NOMO-1 (cell line): ENCODE measurements at regions not wholly inside any gene's neighbourhood (a gene's known extent, or its start where the extent isn't known, plus 50 kb on each side); places are given as distances from the start of the nearest gene placed in this dataset.

Experiments
- DNase-seq, 2 experiments: peaks; one replicate each; lab custom pipeline; 2025; ENCODE audit not compliant: unreplicated experiment in 2 of 2; lab: John Stamatoyannopoulos, UW

DNA sequence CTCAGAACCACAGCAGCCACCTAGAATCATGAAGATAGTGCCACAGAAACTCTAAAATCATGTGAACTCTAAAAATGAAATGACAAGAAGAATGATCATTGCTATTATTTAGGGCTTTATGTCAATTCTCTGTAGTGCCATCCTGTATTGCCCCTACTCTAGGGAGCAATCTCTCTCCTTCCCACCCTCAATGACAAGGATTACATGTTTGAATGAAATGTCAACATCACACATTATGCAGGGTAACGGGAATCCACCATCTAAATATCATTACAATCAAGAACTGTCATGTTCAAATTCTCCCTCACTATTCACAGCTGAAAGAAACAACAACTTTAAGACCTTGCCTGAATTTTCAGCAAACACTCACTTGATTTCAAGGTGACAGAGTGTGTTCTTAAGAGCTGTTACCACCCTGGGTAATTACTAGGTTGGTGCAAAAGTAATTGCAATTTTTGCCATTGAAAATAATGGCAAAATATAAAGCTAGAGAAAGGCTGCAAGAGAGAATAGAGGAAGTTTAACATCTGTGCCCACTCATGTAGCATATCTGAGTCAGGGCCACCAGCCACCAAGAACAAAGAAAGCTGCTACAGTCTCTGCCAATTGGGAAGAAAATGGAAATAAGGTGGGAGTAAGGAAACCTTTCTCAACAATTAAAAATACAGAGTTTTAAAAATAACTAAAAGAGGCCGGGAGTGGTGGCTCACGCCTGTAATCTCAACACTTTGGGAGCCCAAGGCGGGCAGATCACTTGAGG is 112.8 kb upstream of the PSMD7 start:
- DNase-seq: no peak

DNA sequence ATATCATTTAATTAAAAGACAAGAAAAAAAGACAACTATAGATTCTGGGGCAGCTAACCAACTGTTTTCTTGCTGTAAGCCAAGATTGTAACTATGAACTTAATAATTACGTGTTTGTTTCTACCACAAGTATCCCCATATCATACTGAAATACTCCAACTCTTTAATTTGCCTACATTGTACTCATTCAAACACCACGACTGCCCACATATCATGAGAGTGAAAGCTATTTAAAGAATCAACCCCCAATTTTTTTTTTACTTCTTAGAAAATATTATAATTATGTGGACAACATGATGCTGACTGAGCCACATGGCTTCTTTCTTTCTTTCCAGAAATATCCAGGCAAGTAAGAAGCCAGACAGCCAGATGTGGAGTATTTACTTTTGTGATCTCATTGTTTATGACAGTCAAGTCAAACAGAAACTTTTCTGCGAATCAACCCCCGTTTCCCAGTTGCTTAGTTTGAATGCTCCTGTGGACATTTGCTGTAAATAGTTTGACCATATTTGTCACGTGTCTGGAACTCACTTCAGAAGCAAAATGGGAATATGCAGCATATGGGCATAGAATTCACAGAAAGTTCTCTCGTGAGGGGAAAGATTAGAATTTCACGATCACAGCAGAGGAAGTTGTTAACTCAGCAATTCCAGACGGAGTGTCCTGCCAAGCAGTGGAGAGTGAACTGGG is 126.8 kb upstream of the PSMD7 start:
- DNase-seq: no peak

DNA sequence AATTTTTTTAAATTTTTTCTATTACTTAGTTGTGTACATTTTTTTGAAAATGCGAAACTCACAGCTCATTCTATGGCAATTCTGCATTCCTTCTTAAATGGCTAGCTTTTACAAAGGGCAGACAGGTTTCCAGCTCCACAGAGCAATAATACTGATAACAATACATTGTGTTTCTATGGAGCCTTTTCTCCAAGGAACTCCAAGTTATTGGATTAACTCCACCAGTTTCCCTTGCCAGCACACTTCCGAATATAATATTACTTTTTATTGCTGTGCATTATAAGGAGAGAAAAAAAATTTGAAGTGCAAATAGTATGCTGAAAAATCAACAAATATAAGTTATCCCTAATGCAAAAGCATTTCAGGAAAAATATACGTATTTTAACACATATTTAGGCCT is 127.5 kb upstream of the PSMD7 start:
- no peak for DNase-seq

DNA sequence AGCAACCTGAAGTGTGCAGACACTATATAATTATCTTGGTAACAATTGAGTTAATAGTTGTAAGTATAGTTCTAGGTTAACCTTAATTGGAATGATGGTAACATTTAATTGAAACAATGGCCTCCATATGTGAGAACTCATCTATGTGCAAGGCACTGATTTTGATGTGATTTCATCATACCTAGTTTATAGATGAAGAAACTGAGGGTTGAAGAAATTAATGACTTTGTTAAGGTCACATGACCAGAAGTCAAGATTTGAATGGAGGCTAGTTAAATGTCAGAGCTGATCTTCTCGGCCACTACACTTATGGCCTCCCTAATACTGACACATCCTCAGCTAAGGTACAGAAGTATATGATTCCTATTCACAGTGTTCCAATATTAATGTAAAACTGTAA is 128.2 kb upstream of the PSMD7 start:
- DNase-seq: no peak

DNA sequence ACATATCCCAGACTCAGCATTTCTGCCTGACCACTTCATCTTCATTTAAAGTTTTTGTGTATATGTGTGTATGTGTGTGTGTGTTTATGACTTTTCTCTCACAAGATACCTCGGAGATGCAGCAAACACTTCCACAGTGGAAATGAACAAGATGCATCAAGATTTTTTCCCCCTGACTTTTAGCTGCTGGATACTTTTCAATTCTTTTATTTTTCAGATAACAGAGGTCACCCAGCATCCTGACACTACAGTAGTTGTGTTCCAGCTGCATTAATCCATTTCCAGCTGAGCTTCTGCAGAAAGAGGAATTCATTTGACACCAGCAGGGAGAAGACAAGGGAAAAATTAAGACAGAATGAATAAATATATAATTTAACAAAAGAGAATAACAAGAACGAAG is 130.2 kb upstream of the PSMD7 start:
- no peak for DNase-seq

DNA sequence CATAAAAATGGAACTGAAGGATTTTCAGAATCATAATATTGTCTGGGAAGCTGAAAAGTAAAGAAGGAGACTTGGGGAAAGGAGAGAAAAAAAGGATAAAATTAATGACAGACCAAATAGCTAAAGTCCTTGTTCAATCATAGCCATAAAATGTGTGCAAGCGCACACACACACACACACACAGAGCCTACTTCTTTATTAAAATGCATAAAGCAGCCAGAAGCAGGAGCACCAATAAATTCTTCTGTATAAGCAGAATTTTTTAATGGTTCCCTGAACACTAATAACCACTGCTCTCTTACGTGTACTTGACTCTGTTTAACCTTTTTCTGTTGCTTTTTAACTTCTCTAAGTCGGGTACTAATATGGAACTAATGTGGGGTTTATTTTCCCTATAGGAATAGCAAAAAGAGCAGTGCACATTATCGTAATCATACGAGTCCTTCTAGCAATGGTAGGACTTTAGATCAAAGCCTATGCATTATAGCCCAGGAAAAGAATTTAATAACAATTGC is 131.0 kb upstream of the PSMD7 start:
- no peak for DNase-seq

DNA sequence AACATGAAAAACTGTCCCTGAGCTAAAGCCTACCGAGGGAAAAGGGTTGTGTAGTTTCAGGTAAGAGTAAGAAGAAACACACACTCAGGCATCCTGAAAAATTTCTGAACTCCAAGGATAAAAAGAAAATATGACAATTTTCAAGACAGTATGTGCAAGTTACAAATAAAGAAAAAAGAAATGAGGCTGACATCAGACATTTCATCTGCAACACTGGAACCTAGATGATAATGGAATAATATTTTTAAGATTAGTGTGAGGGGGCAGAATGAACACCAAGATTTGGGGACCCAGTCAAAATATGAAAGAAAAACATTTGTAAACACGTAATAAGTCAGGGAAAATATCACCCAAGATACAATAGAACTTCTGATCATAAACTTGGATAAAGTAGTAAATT is 135.9 kb upstream of the PSMD7 start:
- no peak for DNase-seq

DNA sequence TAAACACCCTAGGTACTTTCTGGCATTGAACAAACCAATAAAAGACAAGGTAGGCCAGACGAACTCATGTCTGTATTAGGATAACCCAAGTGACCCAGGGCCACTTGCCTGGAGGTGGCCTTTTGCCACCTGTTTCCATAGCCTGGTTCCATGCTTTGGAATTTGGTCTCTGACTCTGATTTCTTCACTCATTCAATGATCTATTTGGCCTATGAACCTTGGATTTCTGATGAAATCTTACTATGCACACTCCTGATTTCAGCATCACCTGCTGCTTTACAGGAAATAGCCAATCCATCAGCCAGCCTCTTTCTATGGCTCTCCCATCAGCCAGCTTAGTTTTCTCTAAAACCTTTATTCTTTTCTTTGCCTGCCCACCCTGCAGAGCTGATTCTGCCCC is 142.8 kb upstream of the PSMD7 start:
- DNase-seq: no peak

DNA sequence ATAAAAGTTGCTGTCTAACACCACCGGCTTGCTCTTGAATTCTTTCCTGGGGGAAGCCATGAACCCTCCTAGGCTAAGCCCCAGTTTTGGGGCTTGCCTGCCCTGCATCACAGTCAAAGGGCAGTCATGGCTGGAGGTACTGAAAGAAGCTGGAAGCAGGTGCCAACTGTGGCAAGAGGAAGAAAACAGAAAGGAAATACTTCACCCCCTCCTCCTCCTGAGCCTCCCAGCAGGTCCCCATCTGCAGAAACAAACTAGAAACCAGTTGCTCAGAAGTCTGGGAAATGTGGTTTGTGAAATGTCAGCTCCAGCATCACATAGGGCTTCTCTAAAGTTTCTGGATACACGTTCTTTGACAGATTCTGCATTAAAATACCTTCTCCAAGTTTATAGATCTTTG is 150.0 kb upstream of the PSMD7 start:
- no peak for DNase-seq

DNA sequence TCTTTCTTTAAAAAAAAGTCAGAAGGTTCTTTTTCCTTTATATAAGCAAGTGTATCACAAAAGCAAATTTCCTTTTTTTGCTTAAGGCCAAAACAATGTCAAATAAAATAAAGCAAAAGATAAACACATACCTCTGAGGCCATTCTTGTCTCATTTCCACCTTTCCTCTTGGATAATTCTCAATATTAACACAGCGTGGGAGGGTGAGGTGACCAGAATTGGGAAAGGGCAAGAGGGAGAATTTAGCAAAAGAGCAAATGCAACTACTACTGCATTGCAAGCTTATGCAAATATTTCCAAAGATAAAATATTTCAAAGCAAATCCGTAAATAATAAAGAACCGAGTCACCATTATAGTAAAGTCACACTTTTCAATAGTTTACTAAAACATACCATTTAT is 153.4 kb upstream of the PSMD7 start:
- no peak for DNase-seq

DNA sequence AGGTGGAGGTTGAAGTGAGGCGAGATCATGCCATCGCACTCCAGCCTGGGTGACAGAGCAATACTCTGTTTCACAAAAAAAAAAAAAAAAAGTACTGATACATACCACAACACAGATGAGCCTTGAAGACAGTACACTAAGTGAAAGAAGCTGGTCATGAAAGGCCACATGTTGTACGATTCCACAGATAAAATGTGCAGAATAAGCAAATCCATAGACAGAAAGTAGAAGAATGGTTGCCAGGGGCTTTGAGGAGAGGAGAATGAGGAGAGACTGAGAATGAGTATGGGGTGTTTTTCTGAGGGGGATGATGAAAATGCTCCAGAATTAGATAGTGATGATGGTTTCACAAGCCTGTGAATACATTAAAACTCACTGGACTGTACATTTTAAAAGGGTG is 155.6 kb upstream of the PSMD7 start:
- no peak for DNase-seq

DNA sequence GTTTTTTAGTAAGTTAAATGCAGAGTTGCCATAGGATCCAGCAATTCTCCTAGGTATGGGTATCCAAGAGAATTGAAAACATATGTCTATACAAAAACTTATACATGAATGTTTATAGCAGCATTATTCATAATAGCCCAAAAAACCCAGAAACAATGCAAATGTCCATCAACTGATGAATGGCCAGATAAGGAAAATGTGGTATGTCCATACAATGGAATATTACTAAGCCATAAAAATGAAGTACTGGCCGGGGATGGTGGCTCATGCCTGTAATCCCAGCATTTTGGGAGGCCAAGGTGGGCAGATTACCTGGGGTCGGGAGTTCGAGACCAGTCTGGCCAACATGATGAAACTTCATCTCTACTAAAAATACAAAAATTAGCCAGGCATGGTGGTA is 156.1 kb upstream of the PSMD7 start:
- DNase-seq: no peak

DNA sequence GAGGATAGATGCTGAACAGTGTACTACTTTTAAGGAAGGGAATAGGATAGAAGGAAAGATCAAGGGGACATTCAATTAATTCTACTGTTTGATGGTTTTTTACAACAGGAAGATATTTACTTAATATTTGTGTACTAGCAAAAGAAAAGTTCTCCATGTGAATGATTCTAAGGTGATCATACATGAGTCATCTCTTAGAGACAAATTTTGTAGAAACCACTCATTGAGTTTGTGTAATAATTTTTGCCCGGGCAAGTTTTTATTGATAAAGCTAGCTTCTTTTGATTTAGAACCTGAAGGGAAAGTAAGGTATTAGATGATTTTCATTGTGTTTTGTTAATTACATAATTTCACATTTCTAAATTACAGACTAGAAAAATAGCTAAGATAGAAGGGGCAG is 172.8 kb upstream of the PSMD7 start:
- DNase-seq: no peak

DNA sequence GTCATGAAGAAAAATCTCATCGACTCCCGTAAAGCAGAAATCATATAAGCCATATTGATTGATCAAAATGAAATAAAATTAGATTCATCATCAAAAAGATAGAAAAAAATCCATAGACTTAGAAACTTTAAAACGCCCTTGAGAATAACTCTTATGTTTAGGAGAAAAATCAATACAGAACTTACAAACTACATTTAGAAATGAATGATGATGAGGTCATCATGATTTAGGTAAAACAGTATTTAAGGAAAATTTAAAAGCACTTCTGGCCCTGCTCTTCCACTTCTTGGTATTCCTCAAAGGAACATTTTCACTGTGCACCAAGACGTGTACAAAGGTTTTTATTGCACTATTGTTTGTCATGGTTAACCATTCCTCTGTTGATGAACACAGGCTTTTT is 173.4 kb upstream of the PSMD7 start:
- DNase-seq: no peak

DNA sequence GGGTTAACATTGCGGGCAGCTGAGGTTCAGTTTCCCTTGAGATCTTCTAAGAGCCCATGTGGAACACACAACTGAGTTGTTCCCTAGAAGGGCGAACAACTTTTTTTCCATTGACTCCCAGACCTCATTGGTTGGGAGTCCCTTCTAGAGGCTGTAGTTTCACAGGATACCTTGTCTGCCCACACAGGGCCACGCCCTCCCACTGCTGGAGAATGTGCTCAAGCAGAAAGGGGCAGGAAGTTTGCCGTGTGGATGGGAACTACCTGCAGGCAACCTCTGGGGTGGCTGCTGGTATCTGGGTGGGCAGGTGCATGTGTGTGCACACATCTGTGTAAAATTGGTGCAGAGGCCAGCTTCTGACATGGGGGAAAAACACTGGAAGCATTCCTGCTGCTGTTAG is 178.8 kb upstream of the PSMD7 start:
- DNase-seq: no peak

DNA sequence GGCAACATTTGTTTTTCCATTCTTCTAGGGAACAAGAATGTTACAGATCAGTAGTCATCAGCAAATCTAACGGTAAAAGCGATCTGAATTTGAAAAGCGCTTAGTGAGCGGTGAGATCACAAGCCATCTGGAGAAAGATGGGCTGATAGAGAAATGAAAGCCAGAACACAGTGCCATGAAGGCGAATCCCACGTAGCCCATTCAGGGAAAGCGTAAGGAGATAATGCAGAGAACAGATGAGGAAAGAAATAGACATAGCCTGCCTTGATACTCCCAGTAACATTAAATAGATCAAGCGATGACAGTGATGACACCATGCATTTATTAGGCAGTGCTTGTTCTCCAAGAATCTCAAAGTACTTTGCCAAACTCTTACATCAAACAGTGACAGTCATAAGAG is 183.1 kb upstream of the PSMD7 start:
- DNase-seq: no peak

DNA sequence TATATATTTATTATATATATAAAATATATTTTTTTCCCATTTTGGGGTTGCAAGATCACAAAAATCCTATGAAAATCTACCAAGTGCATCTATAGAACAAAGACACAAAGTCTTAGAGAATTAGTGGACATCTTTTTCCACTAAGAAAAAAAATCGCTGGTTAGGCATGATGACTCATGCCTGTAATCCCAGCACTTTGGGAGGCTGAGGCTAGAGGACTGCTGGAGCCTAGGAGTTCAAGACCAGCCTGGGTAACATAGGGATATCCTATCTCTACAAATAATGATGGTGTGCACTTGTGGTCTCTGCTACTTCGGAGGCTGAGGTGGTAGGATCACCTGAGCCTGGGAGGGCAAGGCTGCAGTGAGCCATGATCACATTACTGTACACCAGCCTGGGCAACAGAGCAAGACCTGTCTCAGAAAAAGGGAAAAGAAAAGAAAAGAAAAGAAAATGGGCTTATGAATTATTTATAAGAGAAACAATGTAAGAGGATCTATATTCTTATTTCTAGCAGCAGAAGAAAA is 185.1 kb upstream of the PSMD7 start:
- peak; percentile 6 to 30 for DNase-seq

DNA sequence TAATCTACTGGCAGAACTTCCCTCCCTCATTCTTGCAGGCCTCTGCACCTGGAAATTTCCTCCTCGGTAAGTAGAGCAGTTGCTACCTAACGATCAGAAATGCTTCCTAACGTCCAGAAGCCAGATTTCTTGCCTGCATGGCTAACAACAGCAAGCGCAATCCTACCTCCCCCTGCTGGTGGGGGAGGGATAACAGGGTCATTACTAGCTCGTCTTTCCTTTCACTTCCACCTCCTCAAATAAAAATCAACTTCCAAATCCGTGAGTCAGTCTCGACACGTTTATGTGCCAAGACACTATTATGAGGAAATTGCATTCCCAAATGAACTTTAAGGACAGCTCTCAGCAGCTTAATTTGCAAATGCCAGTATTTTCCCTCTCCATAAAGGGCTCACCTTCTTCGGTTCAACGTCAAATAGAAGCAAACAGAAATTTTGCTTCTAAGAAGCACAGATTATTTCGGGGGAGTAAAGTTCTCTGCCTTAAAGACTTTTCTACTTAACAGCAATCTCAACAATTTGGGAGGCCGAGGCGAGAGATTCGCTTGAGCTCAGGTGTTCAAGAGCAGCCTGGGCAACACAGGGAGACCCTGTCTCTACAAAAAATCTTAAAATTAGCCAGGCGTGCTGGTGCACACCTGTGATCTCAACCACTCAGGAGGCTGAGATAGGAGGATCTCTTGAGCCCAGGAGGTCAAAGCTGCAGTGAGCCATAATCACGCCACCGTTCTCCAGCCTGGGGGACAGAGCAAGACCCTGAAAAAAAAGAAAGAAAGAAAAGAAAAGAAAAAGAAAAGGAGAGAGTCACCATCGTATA is 188.6 kb upstream of the PSMD7 start:
- peak; percentile 67 to 70 for DNase-seq

DNA sequence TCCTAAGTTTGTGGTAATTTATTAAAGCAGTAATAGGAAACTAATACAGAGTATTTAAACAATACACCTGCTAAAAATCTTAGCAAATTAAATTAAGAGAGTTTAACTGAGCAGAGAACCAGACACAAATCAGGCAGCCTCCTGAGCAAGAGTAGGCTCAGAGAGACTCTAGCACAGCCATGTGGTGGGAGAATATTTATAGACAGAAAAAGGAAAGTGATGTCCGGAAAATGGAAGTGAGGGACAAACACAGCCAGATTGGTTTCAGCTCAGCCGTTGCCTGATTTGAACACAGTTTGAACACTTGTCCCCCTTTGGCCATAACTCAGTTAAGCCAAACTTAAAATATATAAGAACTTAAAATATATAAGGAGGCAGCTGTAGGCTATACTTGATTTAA is 192.6 kb upstream of the PSMD7 start:
- DNase-seq: no peak

DNA sequence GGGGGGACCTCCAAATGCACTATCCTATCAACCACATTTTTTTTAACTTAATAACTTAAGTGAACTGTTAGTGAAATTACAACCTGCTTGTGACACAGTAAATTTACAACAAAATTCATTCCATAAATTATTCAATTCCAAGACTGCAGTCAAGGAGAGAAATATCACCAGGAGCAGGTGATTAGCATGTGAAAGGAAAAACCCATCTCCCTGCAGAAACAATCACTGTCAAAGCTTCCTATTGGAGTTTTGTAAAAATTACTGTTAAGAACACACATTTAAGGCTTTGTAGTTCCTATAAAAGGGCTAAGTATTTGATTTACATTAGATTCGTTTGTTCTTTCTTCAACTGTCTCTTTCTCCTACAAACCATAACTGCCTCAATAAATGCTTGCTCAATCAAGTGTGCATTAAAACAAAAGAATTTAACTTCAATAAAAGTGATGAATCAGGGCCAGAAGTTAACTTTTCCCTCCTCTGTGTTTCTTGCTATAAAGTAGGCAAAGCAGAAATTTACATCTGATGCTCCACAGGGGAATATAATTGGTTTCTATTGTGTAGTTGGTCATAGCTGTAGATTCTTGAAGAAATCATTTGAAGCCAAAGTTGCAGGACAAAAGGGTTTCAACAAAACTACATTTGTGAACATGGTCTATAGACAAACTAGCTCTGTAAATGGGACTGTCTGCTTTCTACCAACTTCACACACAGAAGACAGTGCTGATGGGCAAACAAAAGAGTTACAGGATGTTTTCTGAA is 195.1 kb upstream of the PSMD7 start:
- DNase-seq: no peak
